Cardiac muscle cell (in vitro differentiated cells and primary cell): ENCODE measurements at regions not wholly inside any gene's neighbourhood (a gene's known extent, or its start where the extent isn't known, plus 50 kb on each side); places are given as distances from the start of the nearest gene placed in this dataset.
A peak's percentile ranks its signal among the peaks of the same experiment; 100 is the strongest.

Experiments
- DNase-seq, 2 donors: peaks; one replicate each; pipeline versions ENCODE4 v3.0.0 to v3.0.0-alpha.2; 2010 to 2017; ENCODE audit warnings: low read depth in 1 of 2, low spot score in 1 of 2
- H3K27ac ChIP-seq: fragments of 200-600 bp; sonication (generic); 2 replicates; pipeline ENCODE4 v1.5.1; 2016
- H3K27me3 ChIP-seq: fragments of 200-600 bp; sonication (generic); 2 replicates; pipeline ENCODE4 v1.6.0; 2016; ENCODE audit warnings: control low read depth
- H3K36me3 ChIP-seq: fragments of 200-600 bp; sonication (generic); 2 replicates; pipeline ENCODE4 v1.5.1; 2016; ENCODE audit warnings: control low read depth
- H3K4me1 ChIP-seq: fragments of 200-600 bp; sonication (generic); 2 replicates; pipeline ENCODE4 v1.8.1; 2017; ENCODE audit warnings: low read depth, mild to moderate bottlenecking, mixed run types
- H3K4me3 ChIP-seq: fragments of 200-600 bp; sonication (generic); 2 replicates; pipeline ENCODE4 v1.5.1; 2016; ENCODE audit warnings: mild to moderate bottlenecking
- H3K9me3 ChIP-seq: fragments of 200-600 bp; sonication (generic); 2 replicates; pipeline ENCODE4 v1.5.1; 2017; ENCODE audit warnings: low read depth, mild to moderate bottlenecking, control low read depth
- CTCF ChIP-seq: IDR thresholded peaks from 2 replicates; pipeline ENCODE4 v1.5.1; 2012; ENCODE audit warnings: low read depth, mild to moderate bottlenecking, low read length

- Histone ChIP-seq H3K4me1 (no peaks in the 10 kb centered on the region), H3K27me3 (peaks cover 5% of the 10 kb centered on the region), H3K36me3 (no peaks in the 10 kb centered on the region), H3K4me3 (no peak overlapping the region), H3K9me3 (no peaks in the 10 kb centered on the region), H3K27ac (no peak overlapping the region)
- DNase-seq = no peak
- TF ChIP-seq CTCF = no peak
Measured at GRCh38 chr13:39269004-39269403, 230.7 kb downstream of the NHLRC3 start.

GRCh38 chr13:39269411-39269810 lies 231.2 kb downstream of the NHLRC3 start:
- no peak for TF ChIP-seq CTCF
- Histone ChIP-seq H3K27me3 (peaks cover 5% of the 10 kb centered on the region), H3K36me3 (no peaks in the 10 kb centered on the region), H3K4me1 (no peaks in the 10 kb centered on the region), H3K9me3 (no peaks in the 10 kb centered on the region), H3K27ac (no peak overlapping the region), H3K4me3 (no peak overlapping the region)
- peak in 1 of 2 donors; percentile 5 for DNase-seq

GRCh38 chr13:39272994-39273393 lies 234.7 kb downstream of the NHLRC3 start:
- Histone ChIP-seq H3K4me1 (no peaks in the 10 kb centered on the region), H3K27me3 (peaks cover 5% of the 10 kb centered on the region), H3K4me3 (no peak overlapping the region), H3K9me3 (no peaks in the 10 kb centered on the region), H3K36me3 (no peaks in the 10 kb centered on the region), H3K27ac (no peak overlapping the region)
- TF ChIP-seq CTCF = no peak
- DNase-seq = no peak

DNA sequence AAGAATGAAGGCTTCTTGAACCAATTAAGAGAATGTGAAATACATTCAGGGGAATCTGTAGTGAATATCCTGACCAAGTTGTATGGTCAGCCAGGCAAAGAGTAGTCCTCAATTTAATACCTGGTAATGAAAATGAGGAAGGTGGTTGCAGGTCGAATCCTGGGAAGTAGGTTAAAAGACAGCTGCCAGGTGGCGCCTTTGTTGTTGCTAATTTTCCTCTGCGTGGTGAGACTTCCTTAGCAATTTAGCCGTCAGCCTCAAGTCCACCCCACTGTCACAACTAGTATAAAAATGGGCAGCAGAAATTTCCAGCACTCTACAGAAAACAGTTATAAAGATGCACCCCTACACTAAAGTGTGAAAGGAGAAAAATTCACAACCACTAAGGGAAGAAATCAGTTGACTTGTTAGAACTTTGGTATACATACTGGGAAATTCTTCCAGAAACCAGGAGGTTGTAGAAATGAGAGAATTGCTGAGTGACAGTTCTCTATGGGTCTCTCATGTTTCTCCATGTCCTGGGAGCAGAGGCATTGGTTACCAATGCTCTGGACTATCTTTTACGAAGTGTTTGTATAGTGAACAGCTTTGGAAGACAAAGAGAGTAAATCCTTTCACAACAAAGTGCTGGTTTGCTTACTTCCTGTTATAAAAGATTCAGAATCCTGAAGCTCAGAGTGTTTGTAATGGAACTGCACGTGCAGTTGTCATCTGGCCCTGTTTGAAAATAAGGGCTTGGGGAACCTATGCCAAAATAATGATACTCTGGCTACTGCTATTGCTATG lies 235.9 kb downstream of the NHLRC3 start:
- no peaks in the 10 kb centered on the region for H3K9me3 ChIP-seq
- H3K27ac ChIP-seq = no peak overlapping the region
- no peak overlapping the region for H3K4me3 ChIP-seq
- TF ChIP-seq CTCF = peak; percentile 12
- H3K27me3 ChIP-seq = peaks cover 5% of the 10 kb centered on the region
- peak; percentile 20 to 26 for DNase-seq
- no peaks in the 10 kb centered on the region for H3K4me1 ChIP-seq
- H3K36me3 ChIP-seq = no peaks in the 10 kb centered on the region

DNA sequence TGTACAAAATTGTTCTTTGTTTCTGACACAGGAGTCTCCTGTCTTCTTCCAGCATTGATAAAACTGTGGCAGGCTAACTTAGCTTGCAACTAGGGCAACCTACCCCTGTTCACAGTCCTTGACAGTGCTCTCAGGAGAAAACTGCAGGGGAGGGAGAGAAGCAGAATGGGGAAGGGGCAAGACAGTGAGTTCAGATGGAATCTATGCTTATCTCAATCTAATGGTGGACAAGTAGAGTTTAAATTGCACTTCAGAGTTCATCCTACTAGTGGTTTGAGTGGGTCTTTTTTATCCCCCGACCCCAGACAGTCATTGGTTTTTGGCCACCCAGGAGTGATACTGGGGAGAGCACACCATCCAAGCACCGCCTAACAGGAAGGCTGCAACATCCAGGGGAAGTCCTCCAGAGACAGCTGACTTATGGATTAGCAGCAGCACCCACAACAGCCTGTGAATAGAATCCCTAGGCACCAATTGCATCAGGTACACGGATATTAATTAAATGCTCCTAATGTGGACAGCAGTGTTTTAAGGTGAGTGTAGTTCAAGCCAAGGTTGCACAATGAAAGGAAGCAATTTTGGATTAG lies 236.6 kb downstream of the NHLRC3 start:
- H3K4me3 ChIP-seq = no peak overlapping the region
- peaks cover 5% of the 10 kb centered on the region for H3K27me3 ChIP-seq
- no peaks in the 10 kb centered on the region for H3K36me3 ChIP-seq
- H3K4me1 ChIP-seq = no peaks in the 10 kb centered on the region
- DNase-seq = no peak
- TF ChIP-seq CTCF = no peak
- no peak overlapping the region for H3K27ac ChIP-seq
- no peaks in the 10 kb centered on the region for H3K9me3 ChIP-seq
